ENCODE measurements at regions not wholly inside any gene's neighbourhood (a gene's known extent, or its start where the extent isn't known, plus 50 kb on each side); places are given as distances from the start of the nearest gene placed in this dataset.

DNA sequence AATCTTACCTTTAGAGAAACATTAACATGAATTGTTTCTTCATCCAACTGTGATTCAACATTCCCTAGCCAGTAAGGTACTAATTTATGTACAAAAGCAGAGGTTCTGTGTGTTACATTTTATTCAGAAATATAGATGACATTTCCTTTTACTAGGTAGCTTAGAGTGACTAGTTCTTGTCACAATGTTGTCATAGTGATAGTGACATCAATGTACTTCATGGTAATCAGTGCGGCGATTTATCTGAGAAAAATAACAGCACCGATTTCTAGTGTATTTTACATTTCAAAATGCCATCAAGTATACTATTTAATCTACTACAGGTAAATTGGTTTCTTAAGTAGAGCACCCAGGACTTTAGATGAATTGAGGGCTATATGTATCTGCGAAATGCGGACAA, 72.1 kb upstream of the DGKB start:
- FAIRE-seq (no peak), DNase-seq (ENCODE audit: low read depth, low spot score) (no peak)
- H3K27me3 ChIP-seq (ENCODE audit: control insufficient read depth in 2 of 2, insufficient read depth in 2 of 2, low read length in 2 of 2), result no peaks in the 10 kb centered on the region
- no peak overlapping the region for H3K4me3 ChIP-seq (replicated peaks in 1 of 3; ENCODE audit: insufficient read depth in 1 of 3, low read depth in 1 of 3, low read length in 3 of 3)
- H3K36me3 ChIP-seq (ENCODE audit: control insufficient read depth in 2 of 2, extremely low read depth in 1 of 2, insufficient read depth in 2 of 2, low read length in 2 of 2), result no peaks in the 10 kb centered on the region
- peaks cover 25% of the 10 kb centered on the region for H3K4me1 ChIP-seq (ENCODE audit: control insufficient read depth, extremely low read depth, insufficient read depth, low read length)
- ChIA-PET CTCF (interaction anchor here (1.3 to 1.4 kb wide), 2 partner anchors 41 to 257 kb away, joined by 3 to 7 read pairs; no protein-coding TSS in a partner anchor), POLR2A (no interaction called here)
- TF ChIP-seq MYC (IDR thresholded peaks at IDR 0.05; ENCODE audit: low read depth, low read length), result no peak
- no peak for TF ChIP-seq POLR2A (IDR thresholded peaks at IDR 0.05; ENCODE audit: low read depth, low read length)
- TF ChIP-seq, protein P1, sequence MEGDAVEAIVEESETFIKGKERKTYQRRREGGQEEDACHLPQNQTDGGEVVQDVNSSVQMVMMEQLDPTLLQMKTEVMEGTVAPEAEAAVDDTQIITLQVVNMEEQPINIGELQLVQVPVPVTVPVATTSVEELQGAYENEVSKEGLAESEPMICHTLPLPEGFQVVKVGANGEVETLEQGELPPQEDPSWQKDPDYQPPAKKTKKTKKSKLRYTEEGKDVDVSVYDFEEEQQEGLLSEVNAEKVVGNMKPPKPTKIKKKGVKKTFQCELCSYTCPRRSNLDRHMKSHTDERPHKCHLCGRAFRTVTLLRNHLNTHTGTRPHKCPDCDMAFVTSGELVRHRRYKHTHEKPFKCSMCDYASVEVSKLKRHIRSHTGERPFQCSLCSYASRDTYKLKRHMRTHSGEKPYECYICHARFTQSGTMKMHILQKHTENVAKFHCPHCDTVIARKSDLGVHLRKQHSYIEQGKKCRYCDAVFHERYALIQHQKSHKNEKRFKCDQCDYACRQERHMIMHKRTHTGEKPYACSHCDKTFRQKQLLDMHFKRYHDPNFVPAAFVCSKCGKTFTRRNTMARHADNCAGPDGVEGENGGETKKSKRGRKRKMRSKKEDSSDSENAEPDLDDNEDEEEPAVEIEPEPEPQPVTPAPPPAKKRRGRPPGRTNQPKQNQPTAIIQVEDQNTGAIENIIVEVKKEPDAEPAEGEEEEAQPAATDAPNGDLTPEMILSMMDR (IDR thresholded peaks at IDR 0.05; ENCODE audit: extremely low read depth in 1 of 2, insufficient read depth in 1 of 2, low read depth in 1 of 2, low read length in 2 of 2), result no peak
- TF ChIP-seq POLR2AphosphoS5 (IDR thresholded peaks at IDR 0.05; ENCODE audit: insufficient read depth, low read depth, low read length), result no peak
- no peak for TF ChIP-seq GATA2 (IDR thresholded peaks at IDR 0.05; ENCODE audit: insufficient read depth, insufficient read length, low read depth, low read length)
- TF ChIP-seq, protein P2, sequence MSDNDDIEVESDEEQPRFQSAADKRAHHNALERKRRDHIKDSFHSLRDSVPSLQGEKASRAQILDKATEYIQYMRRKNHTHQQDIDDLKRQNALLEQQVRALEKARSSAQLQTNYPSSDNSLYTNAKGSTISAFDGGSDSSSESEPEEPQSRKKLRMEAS (IDR thresholded peaks at IDR 0.05; ENCODE audit: insufficient read depth, insufficient read length), result no peak
- TF ChIP-seq FOS (IDR thresholded peaks at IDR 0.05; ENCODE audit: borderline replicate concordance, insufficient read depth, low read length), result no peak
- TF ChIP-seq JUN (IDR thresholded peaks at IDR 0.05; ENCODE audit: borderline replicate concordance, insufficient read depth, insufficient read length, low read depth), result no peak
- TF ChIP-seq EZH2 (IDR thresholded peaks at IDR 0.05; ENCODE audit: borderline replicate concordance, low read depth, low read length, severe bottlenecking), result no peak
- H2AFZ ChIP-seq (ENCODE audit: low read depth, low read length), result no peak overlapping the region
- H3K79me2 ChIP-seq (ENCODE audit: control insufficient read depth, insufficient read depth, low read length), result no peaks in the 10 kb centered on the region
- BruUV-seq (replicated peaks), result no TSS peak
- H3K4me2 ChIP-seq (ENCODE audit: insufficient read depth, low read length), result no peak overlapping the region
- dilution Hi-C loops (cut with MboI; ENCODE audit: extremely low pct_ligation_motif_present, low sequenced_read_pairs) (no loop called here), intact Hi-C loops (cut with micrococcal nuclease) (no loop called here)
- H4K20me1 ChIP-seq (replicated peaks; ENCODE audit: control insufficient read depth, extremely low read depth, insufficient read depth, low read length), result no peaks in the 10 kb centered on the region
- H3K9ac ChIP-seq (replicated peaks; ENCODE audit: extremely low read depth, insufficient read depth, low read length), result no peak overlapping the region
- no peak overlapping the region for H3K27ac ChIP-seq (ENCODE audit: insufficient read depth, low read depth, low read length)
- H3K9me1 ChIP-seq (replicated peaks; ENCODE audit: control insufficient read depth, extremely low read depth, insufficient read depth, low read length), result no peaks in the 10 kb centered on the region
- H3K9me3 ChIP-seq (replicated peaks; ENCODE audit: control insufficient read depth, insufficient read depth, low read length), result no peaks in the 10 kb centered on the region
